GM04503 (cell line): ENCODE measurements at regions not wholly inside any gene's neighbourhood (a gene's known extent, or its start where the extent isn't known, plus 50 kb on each side); places are given as distances from the start of the nearest gene placed in this dataset.

Experiments
- DNase-seq: peaks from one replicate; pipeline ENCODE4 v3.0.0-alpha.2; 2012; ENCODE audit warnings: low read depth

GRCh38 chr7:119415682-119416081 is 857.3 kb upstream of the KCND2 start:
- no peak for DNase-seq

GRCh38 chr7:119421657-119422056 is 851.3 kb upstream of the KCND2 start:
- no peak for DNase-seq

- DNase-seq: no peak
These were observed 836.1 kb upstream of the KCND2 start for GRCh38 chr7:119436882-119437281.

- no peak for DNase-seq
These were observed 834.7 kb upstream of the KCND2 start for GRCh38 chr7:119438315-119438714.

GRCh38 chr7:119439192-119439591 is 833.8 kb upstream of the KCND2 start:
- no peak for DNase-seq

GRCh38 chr7:119452401-119452800 is 820.6 kb upstream of the KCND2 start:
- no peak for DNase-seq

- DNase-seq: no peak
These were observed 807.1 kb upstream of the KCND2 start for GRCh38 chr7:119465798-119466305.

GRCh38 chr7:119472408-119473038 is 800.5 kb upstream of the KCND2 start:
- no peak for DNase-seq

- no peak for DNase-seq
These were observed 790.8 kb upstream of the KCND2 start for GRCh38 chr7:119482209-119482608.

GRCh38 chr7:119482671-119483070 is 790.3 kb upstream of the KCND2 start:
- DNase-seq: no peak

- no peak for DNase-seq
These were observed 789.6 kb upstream of the KCND2 start for GRCh38 chr7:119483364-119483763.

- no peak for DNase-seq
These were observed 758.6 kb upstream of the KCND2 start for GRCh38 chr7:119514326-119514725.

- no peak for DNase-seq
These were observed 757.8 kb upstream of the KCND2 start for GRCh38 chr7:119515214-119515613.

GRCh38 chr7:119515962-119516361 is 757.0 kb upstream of the KCND2 start:
- DNase-seq: no peak

GRCh38 chr7:119522263-119522662 is 750.7 kb upstream of the KCND2 start:
- DNase-seq: no peak

- no peak for DNase-seq
These were observed 750.3 kb upstream of the KCND2 start for GRCh38 chr7:119522698-119523097.

GRCh38 chr7:119545118-119545517 is 727.9 kb upstream of the KCND2 start:
- no peak for DNase-seq

- no peak for DNase-seq
These were observed 717.2 kb upstream of the KCND2 start for GRCh38 chr7:119555788-119556187.

GRCh38 chr7:119556436-119556835 is 716.5 kb upstream of the KCND2 start:
- DNase-seq: no peak

- no peak for DNase-seq
These were observed 711.2 kb upstream of the KCND2 start for GRCh38 chr7:119561751-119562150.

- no peak for DNase-seq
These were observed 710.1 kb upstream of the KCND2 start for GRCh38 chr7:119562839-119563238.

- DNase-seq: no peak
These were observed 701.3 kb upstream of the KCND2 start for GRCh38 chr7:119571666-119572065.

- no peak for DNase-seq
These were observed 700.8 kb upstream of the KCND2 start for GRCh38 chr7:119572132-119572531.

GRCh38 chr7:119572541-119572940 is 700.4 kb upstream of the KCND2 start:
- DNase-seq: no peak
